GM12878 (cell line): ENCODE measurements at regions not wholly inside any gene's neighbourhood (a gene's known extent, or its start where the extent isn't known, plus 50 kb on each side); places are given as distances from the start of the nearest gene placed in this dataset.

ENCODE experiments used
- BRCA1 ChIP-seq: IDR thresholded peaks from 2 replicates; pipeline ENCODE4 v1.6.1; 2011; ENCODE audit warnings: low read depth, low read length, improper control_type of control experiment
- DPF2 ChIP-seq: fragments of 450-650 bp; IDR thresholded peaks from 2 replicates; pipeline ENCODE4 v1.6.1; 2017; ENCODE audit warnings: mild to moderate bottlenecking
- EGR1 ChIP-seq, 2 experiments: IDR thresholded peaks; 1 replicate in 1 of 2; 2 replicates in 1 of 2; pipeline ENCODE4 v1.6.1; 2011 to 2012; ENCODE audit warnings: low read depth in 2 of 2, low read length in 2 of 2, borderline replicate concordance in 1 of 2, mild to moderate bottlenecking in 1 of 2, moderate library complexity in 1 of 2
- ESRRA ChIP-seq: IDR thresholded peaks from 2 replicates; pipeline ENCODE4 v1.6.1; 2012; ENCODE audit warnings: mild to moderate bottlenecking, low read length, improper control_type of control experiment
- JUND ChIP-seq: IDR thresholded peaks from 2 replicates; pipeline ENCODE4 v1.6.1; 2012; ENCODE audit warnings: low read depth, mild to moderate bottlenecking, low read length, improper control_type of control experiment, moderate library complexity
- TAF1 ChIP-seq: IDR thresholded peaks from 2 replicates; pipeline ENCODE4 v1.6.1; 2011; ENCODE audit warnings: mild to moderate bottlenecking, low read depth, low read length, borderline replicate concordance
- TF ChIP-seq, protein P1 (sequence below), 3 experiments: IDR thresholded peaks in 2 of 3; conservative IDR thresholded peaks in 1 of 3; 2 replicates each; pipeline ENCODE4 v1.5.1; 2011; ENCODE audit warnings: low read depth in 3 of 3, low read length in 3 of 3, mild to moderate bottlenecking in 3 of 3, control low read depth in 2 of 3, moderate library complexity in 2 of 3, inconsistent platforms in 1 of 3, mixed read lengths in 1 of 3; ENCODE audit not compliant: control insufficient read depth in 2 of 3, insufficient read depth in 1 of 3; ENCODE audit errors: extremely low read depth in 1 of 3
- TF ChIP-seq, protein P2 (sequence below): IDR thresholded peaks from 2 replicates; pipeline ENCODE4 v1.6.1; 2012; ENCODE audit warnings: low read depth, low read length, improper control_type of control experiment

GRCh38 chr9:97758334-97758916 is 61.3 kb upstream of the XPA start:
- TF ChIP-seq, protein P1, sequence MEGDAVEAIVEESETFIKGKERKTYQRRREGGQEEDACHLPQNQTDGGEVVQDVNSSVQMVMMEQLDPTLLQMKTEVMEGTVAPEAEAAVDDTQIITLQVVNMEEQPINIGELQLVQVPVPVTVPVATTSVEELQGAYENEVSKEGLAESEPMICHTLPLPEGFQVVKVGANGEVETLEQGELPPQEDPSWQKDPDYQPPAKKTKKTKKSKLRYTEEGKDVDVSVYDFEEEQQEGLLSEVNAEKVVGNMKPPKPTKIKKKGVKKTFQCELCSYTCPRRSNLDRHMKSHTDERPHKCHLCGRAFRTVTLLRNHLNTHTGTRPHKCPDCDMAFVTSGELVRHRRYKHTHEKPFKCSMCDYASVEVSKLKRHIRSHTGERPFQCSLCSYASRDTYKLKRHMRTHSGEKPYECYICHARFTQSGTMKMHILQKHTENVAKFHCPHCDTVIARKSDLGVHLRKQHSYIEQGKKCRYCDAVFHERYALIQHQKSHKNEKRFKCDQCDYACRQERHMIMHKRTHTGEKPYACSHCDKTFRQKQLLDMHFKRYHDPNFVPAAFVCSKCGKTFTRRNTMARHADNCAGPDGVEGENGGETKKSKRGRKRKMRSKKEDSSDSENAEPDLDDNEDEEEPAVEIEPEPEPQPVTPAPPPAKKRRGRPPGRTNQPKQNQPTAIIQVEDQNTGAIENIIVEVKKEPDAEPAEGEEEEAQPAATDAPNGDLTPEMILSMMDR (IDR thresholded peaks at IDR 0.05 in 2 of 3, conservative IDR thresholded peaks at IDR 0.05 in 1 of 3; ENCODE audit: control insufficient read depth in 2 of 3, extremely low read depth in 1 of 3, insufficient read depth in 1 of 3, low read depth in 3 of 3, low read length in 3 of 3): no peak
- TF ChIP-seq, protein P2, sequence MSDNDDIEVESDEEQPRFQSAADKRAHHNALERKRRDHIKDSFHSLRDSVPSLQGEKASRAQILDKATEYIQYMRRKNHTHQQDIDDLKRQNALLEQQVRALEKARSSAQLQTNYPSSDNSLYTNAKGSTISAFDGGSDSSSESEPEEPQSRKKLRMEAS: no peak
- TF ChIP-seq TAF1 (no peak), EGR1 (IDR thresholded peaks at IDR 0.05; ENCODE audit: borderline replicate concordance in 1 of 2, low read depth in 2 of 2, low read length in 2 of 2) (no peak), ESRRA (no peak), BRCA1 (no peak), DPF2 (no peak), JUND (no peak)
